Stimulated activated effector memory CD8-positive, alpha-beta T cell treated with anti-CD3 and anti-CD28 coated beads, Interleukin-12 subunit alpha, Interleukin-12 subunit beta, amount 100 ng/mL, for 72 hours (primary cell): ENCODE measurements at regions not wholly inside any gene's neighbourhood (a gene's known extent, or its start where the extent isn't known, plus 50 kb on each side); places are given as distances from the start of the nearest gene placed in this dataset.

Source experiments
- ATAC-seq: fragments of 150-1000 bp; cut with Tn5 transposase; 2 replicates; pipeline ENCODE4 v1.10.0; 2021
- DNase-seq, 2 donors: peaks; one replicate each; pipeline ENCODE4 v3.0.0; 2021 to 2022; ENCODE audit warnings: low spot score in 2 of 2
- H3K27ac Mint-ChIP-seq: one replicate; pipeline ENCODE4 v1.8.0; 2022; ENCODE audit warnings: mild to moderate bottlenecking, mixed read lengths
- H3K36me3 Mint-ChIP-seq: one replicate; pipeline ENCODE4 v1.8.0; 2022; ENCODE audit warnings: mild to moderate bottlenecking, mixed read lengths
- H3K4me1 Mint-ChIP-seq: one replicate; pipeline ENCODE4 v1.8.0; 2022; ENCODE audit warnings: mixed read lengths
- H3K4me3 Mint-ChIP-seq: one replicate; pipeline ENCODE4 v1.8.0; 2022; ENCODE audit warnings: mild to moderate bottlenecking, mixed read lengths
- H3K9me3 Mint-ChIP-seq: one replicate; pipeline ENCODE4 v1.8.0; 2022; ENCODE audit warnings: mixed read lengths

DNA sequence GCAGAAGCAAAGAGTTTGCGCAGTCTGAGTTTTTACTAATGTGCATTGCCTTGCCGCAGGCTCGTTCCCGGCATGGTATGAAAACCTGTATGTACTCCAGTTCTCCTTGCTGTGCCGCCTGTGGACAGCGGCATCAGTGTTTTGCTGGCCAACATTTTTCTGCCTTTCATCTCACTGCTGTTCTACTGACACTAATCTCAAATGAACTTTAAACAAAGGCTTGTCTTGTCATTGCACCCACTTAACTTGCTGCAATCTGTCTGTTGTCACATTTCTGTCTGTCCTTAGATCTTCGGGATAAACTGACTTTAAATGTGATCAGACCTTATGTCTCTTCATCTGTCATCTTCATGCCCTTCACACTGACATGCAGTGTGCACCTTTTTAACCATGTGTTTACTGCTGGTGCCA lies 71.7 kb upstream of the ZNRF2 start:
- Mint-ChIP-seq H3K27ac (no peak overlapping the region), H3K36me3 (no peaks in the 10 kb centered on the region), H3K4me3 (no peak overlapping the region), H3K4me1 (no peaks in the 10 kb centered on the region), H3K9me3 (no peaks in the 10 kb centered on the region)
- no peak for DNase-seq
- ATAC-seq, result no peak

GRCh38 chr7:30213637-30214036 lies 70.8 kb upstream of the ZNRF2 start:
- ATAC-seq (no peak), DNase-seq (no peak)
- no peak overlapping the region for H3K4me3 Mint-ChIP-seq
- no peak overlapping the region for H3K27ac Mint-ChIP-seq
- H3K9me3 Mint-ChIP-seq, result no peaks in the 10 kb centered on the region
- H3K36me3 Mint-ChIP-seq, result no peaks in the 10 kb centered on the region
- H3K4me1 Mint-ChIP-seq, result no peaks in the 10 kb centered on the region

GRCh38 chr7:30214651-30215137 lies 69.7 kb upstream of the ZNRF2 start:
- no peak overlapping the region for H3K27ac Mint-ChIP-seq
- H3K36me3 Mint-ChIP-seq, result no peaks in the 10 kb centered on the region
- H3K4me3 Mint-ChIP-seq, result no peak overlapping the region
- no peaks in the 10 kb centered on the region for H3K4me1 Mint-ChIP-seq
- no peaks in the 10 kb centered on the region for H3K9me3 Mint-ChIP-seq
- ATAC-seq (no peak), DNase-seq (no peak)

DNA sequence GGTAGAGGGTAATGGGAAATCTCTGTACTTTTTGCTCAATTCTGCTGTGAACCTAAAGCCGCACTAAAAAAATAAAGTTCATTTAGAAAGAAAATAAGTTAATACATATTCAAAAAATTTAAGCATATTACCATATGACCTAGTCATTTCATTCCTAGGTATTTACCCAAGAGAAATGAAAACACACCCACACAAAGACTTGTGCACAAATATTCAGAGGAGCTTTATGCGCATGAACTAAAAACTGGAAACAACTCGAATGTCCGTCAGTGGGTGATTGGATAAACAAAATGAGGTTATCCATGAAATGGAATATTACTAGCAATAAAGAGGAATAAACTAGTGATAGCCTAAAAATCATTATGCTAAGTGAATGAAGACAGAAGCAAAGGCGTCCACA lies 62.6 kb upstream of the ZNRF2 start:
- no peak overlapping the region for H3K27ac Mint-ChIP-seq
- ATAC-seq (no peak), DNase-seq (no peak)
- H3K36me3 Mint-ChIP-seq, result no peaks in the 10 kb centered on the region
- H3K4me3 Mint-ChIP-seq, result no peak overlapping the region
- no peaks in the 10 kb centered on the region for H3K9me3 Mint-ChIP-seq
- H3K4me1 Mint-ChIP-seq, result peaks cover 16% of the 10 kb centered on the region

DNA sequence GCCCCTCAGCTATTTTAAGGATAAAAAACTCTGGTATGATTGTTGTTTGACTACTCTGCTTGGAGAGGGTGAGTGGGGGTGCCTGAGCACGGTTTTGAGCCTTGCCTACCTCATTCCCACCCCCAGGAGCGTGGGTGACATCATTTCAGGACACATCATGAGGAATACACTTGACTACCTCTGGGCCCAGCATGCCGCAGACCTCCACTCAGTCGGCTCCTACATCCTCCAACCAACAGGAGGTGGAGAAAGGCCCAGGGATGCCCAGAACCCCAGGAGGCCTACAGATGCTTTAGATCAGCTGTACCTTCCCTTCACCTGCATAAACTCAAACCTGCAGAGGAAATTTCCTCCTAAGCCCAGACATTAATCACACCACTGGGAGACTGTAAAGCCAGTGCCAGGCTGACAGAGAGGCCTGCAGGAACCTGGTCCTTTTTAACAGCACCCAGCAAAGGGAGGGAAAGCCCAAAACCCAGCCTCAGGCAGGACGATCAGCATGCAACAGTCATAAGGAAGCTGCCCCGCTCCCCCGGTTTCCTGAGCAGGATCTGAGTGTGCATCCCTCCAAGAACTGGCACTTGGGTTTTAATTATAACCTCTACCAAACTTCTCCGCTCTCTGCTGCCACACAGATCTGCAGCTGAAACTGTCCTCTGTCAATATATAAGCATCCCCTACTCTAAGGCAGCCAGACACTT lies 61.7 kb upstream of the ZNRF2 start:
- Mint-ChIP-seq H3K9me3 (no peaks in the 10 kb centered on the region), H3K27ac (no peak overlapping the region), H3K4me3 (no peak overlapping the region), H3K4me1 (peaks cover 16% of the 10 kb centered on the region), H3K36me3 (no peaks in the 10 kb centered on the region)
- peak in 1 of 2 donors; percentile 47 for DNase-seq
- peak; percentile 74 for ATAC-seq

GRCh38 chr7:30223896-30224295 lies 60.5 kb upstream of the ZNRF2 start:
- DNase-seq, result peak in 1 of 2 donors; percentile 29
- Mint-ChIP-seq H3K4me3 (no peak overlapping the region), H3K27ac (no peak overlapping the region), H3K4me1 (peaks cover 16% of the 10 kb centered on the region), H3K9me3 (no peaks in the 10 kb centered on the region), H3K36me3 (no peaks in the 10 kb centered on the region)
- ATAC-seq, result no peak

DNA sequence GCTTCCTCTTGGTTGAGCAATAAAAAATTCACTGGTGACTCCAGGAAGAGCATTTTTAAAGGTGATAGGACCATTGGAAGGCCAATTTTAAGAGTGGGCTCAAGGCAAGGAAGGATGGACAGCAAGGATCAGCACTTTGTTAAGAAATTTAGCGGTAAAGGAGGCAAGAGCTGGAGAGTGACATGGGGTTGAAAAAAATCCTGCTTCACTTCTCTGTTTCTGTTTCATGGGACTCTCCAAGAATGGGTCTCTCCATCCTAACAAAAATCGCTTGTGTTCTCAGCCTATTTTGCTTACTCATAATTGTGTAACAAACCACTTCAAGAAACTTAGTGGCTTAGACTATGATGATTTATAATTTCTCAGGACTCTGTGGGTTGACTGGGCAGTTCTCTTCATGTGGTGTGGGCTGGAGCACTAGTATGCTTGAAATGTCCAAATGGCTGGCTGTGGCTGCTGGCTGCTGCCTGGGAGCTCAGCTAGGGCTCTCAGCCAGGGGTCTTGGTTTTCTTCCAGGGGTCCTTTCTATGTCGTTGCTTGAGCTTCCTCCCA lies 59.8 kb upstream of the ZNRF2 start:
- Mint-ChIP-seq H3K27ac (no peak overlapping the region), H3K4me3 (no peak overlapping the region), H3K36me3 (no peaks in the 10 kb centered on the region), H3K9me3 (no peaks in the 10 kb centered on the region), H3K4me1 (peaks cover 16% of the 10 kb centered on the region)
- ATAC-seq (peak; percentile 72), DNase-seq (peak in 1 of 2 donors; percentile 40)

- peak in 1 of 2 donors; percentile 43 for DNase-seq
- Mint-ChIP-seq H3K36me3 (no peaks in the 10 kb centered on the region), H3K27ac (no peak overlapping the region), H3K4me1 (peaks cover 16% of the 10 kb centered on the region), H3K4me3 (no peak overlapping the region), H3K9me3 (no peaks in the 10 kb centered on the region)
- ATAC-seq, result peak; percentile 70
These were observed 58.4 kb upstream of the ZNRF2 start for GRCh38 chr7:30225863-30226613.

GRCh38 chr7:30226614-30227268 lies 57.7 kb upstream of the ZNRF2 start:
- Mint-ChIP-seq H3K4me1 (peaks cover 16% of the 10 kb centered on the region), H3K36me3 (no peaks in the 10 kb centered on the region), H3K4me3 (no peak overlapping the region), H3K9me3 (no peaks in the 10 kb centered on the region), H3K27ac (no peak overlapping the region)
- no peak for ATAC-seq
- DNase-seq, result no peak

- ATAC-seq, result no peak
- H3K9me3 Mint-ChIP-seq, result no peaks in the 10 kb centered on the region
- H3K4me3 Mint-ChIP-seq, result no peak overlapping the region
- no peaks in the 10 kb centered on the region for H3K36me3 Mint-ChIP-seq
- H3K4me1 Mint-ChIP-seq, result peaks cover 3% of the 10 kb centered on the region
- H3K27ac Mint-ChIP-seq, result no peak overlapping the region
- peak in 1 of 2 donors; percentile 30 for DNase-seq
These were observed 53.1 kb upstream of the ZNRF2 start for GRCh38 chr7:30231271-30231670.

- H3K9me3 Mint-ChIP-seq, result no peaks in the 10 kb centered on the region
- H3K36me3 Mint-ChIP-seq, result no peaks in the 10 kb centered on the region
- ATAC-seq (no peak), DNase-seq (no peak)
- H3K4me1 Mint-ChIP-seq, result no peaks in the 10 kb centered on the region
- no peak overlapping the region for H3K4me3 Mint-ChIP-seq
- no peak overlapping the region for H3K27ac Mint-ChIP-seq
These were observed 52.0 kb upstream of the ZNRF2 start for GRCh38 chr7:30232391-30232790.
